ENCODE measurements at regions not wholly inside any gene's neighbourhood (a gene's known extent, or its start where the extent isn't known, plus 50 kb on each side); places are given as distances from the start of the nearest gene placed in this dataset.

GRCh38 chr21:35792569-35793305 lies 267.6 kb downstream of the SETD4 start:
- Histone ChIP-seq H2BK12ac (ENCODE audit: insufficient read length, low read depth, low read length) (no peak overlapping the region), H3K14ac (ENCODE audit: insufficient read depth, low read length) (no peak overlapping the region), H3K79me2 (ENCODE audit: insufficient read depth, low read length) (no peaks in the 10 kb centered on the region), H3K56ac (ENCODE audit: insufficient read length, low read depth, low read length) (no peak overlapping the region), H3K18ac (ENCODE audit: insufficient read length, low read depth, low read length) (no peak overlapping the region), H4K91ac (ENCODE audit: insufficient read length, low read depth, low read length) (no peak overlapping the region), H3K23ac (ENCODE audit: insufficient read length, low read depth, low read length) (no peak overlapping the region), H3K4me2 (ENCODE audit: insufficient read depth, insufficient read length, low read length) (no peak overlapping the region), H2AK5ac (ENCODE audit: insufficient read length, low read length) (no peak overlapping the region), H3K9ac (ENCODE audit: extremely low read depth, insufficient read length, low read length) (no peak overlapping the region), H4K20me1 (ENCODE audit: control insufficient read depth, insufficient read depth, insufficient read length) (no peaks in the 10 kb centered on the region), H3K4me1 (ENCODE audit: insufficient read depth, low read length) (no peaks in the 10 kb centered on the region; the same call in 1 of the 2 replicates), H3K27ac (ENCODE audit: insufficient read length, low read depth, low read length) (no peak overlapping the region), H2BK15ac (ENCODE audit: low read depth, low read length) (no peak overlapping the region), H2BK120ac (ENCODE audit: low read depth, low read length, poor library complexity, severe bottlenecking) (no peak overlapping the region), H3K79me1 (ENCODE audit: insufficient read depth, low read depth, low read length, poor library complexity, severe bottlenecking) (no peaks in the 10 kb centered on the region), H3K23me2 (ENCODE audit: insufficient read length, low read depth, low read length, poor library complexity, severe bottlenecking) (no peaks in the 10 kb centered on the region), H3K4ac (ENCODE audit: low read depth, low read length) (no peak overlapping the region), H4K5ac (ENCODE audit: insufficient read length, low read depth, low read length) (no peak overlapping the region), H2BK20ac (ENCODE audit: low read depth, low read length, poor library complexity, severe bottlenecking) (no peak overlapping the region), H3K9me3 (ENCODE audit: control insufficient read depth, low read depth, low read length) (no peaks in the 10 kb centered on the region), H2BK5ac (ENCODE audit: insufficient read length, low read length) (no peak overlapping the region), H3K27me3 (ENCODE audit: insufficient read depth, low read length) (no peaks in the 10 kb centered on the region), H3T11ph (ENCODE audit: low read length) (no peak overlapping the region), H4K8ac (replicated peaks; ENCODE audit: insufficient read length, low read depth, low read length) (no peak overlapping the region), H2AFZ (ENCODE audit: low read length) (no peak overlapping the region)
- Mint-ChIP-seq H3K36me3 (ENCODE audit: insufficient read depth in 1 of 3, low read depth in 3 of 3) (no peaks in the 10 kb centered on the region), H3K27me3 (ENCODE audit: low read depth) (no peaks in the 10 kb centered on the region), H3K4me3 (no peak overlapping the region), H3K27ac (no peak overlapping the region), H3K4me1 (peaks cover 3 to 4% of the 10 kb centered on the region in 2 experiments; a peak in 3 of 4 replicates), H3K9me3 (peaks cover 2% of the 10 kb centered on the region in 2 experiments; a peak in 3 of 5 replicates)
- no CpG with 5 or more reads among the region's 5 CpGs for WGBS (ENCODE audit: extremely low coverage, insufficient read length, low lambda C conversion rate)
- no peak for TF ChIP-seq CTCF (conservative IDR thresholded peaks at IDR 0.05)
- DNase-seq = no peak

Data from H9 (cell line).